ENCODE measurements at regions not wholly inside any gene's neighbourhood (a gene's known extent, or its start where the extent isn't known, plus 50 kb on each side); places are given as distances from the start of the nearest gene placed in this dataset.
A peak's percentile ranks its signal among the peaks of the same experiment; 100 is the strongest.
"Not testable (repeated sequence)": the region's sequence is repeated elsewhere in the genome, so short reads cannot be mapped to it uniquely, and the experiment has no call there.

- H3K9me3 ChIP-seq (ENCODE audit: control insufficient read depth, low read length, poor library complexity, severe bottlenecking) = peaks cover 3% of the 10 kb centered on the region
- DNase-seq = no peak
- Mint-ChIP-seq H3K36me3 (ENCODE audit: low read depth) (peaks cover 3% of the 10 kb centered on the region), H3K27me3 (peaks cover 18% of the 10 kb centered on the region), H3K4me3 (no peak overlapping the region), H3K4me1 (peaks cover 8% of the 10 kb centered on the region), H3K27ac (no peak overlapping the region)
- no peak for ATAC-seq
Measured at GRCh38 chr6:5846335-5846734, 160.4 kb downstream of the NRN1 start.

- Mint-ChIP-seq H3K4me1 (peaks cover 2% of the 10 kb centered on the region), H3K36me3 (ENCODE audit: low read depth) (peaks cover under 1% of the 10 kb centered on the region), H3K27me3 (peaks cover 12% of the 10 kb centered on the region), H3K4me3 (no peak overlapping the region), H3K27ac (no peak overlapping the region)
- DNase-seq (no peak), ATAC-seq (no peak)
- H3K9me3 ChIP-seq (ENCODE audit: control insufficient read depth, low read length, poor library complexity, severe bottlenecking) = peaks cover 3% of the 10 kb centered on the region
Measured at GRCh38 chr6:5843078-5843477, 163.6 kb downstream of the NRN1 start.

- Mint-ChIP-seq H3K4me1 (peaks cover 2% of the 10 kb centered on the region), H3K36me3 (ENCODE audit: low read depth) (no peaks in the 10 kb centered on the region), H3K27ac (no peak overlapping the region), H3K27me3 (no peaks in the 10 kb centered on the region), H3K4me3 (no peak overlapping the region)
- H3K9me3 ChIP-seq (ENCODE audit: control insufficient read depth, low read length, poor library complexity, severe bottlenecking) = peaks cover 3% of the 10 kb centered on the region
- ATAC-seq (no peak), DNase-seq (no peak)
Measured at GRCh38 chr6:5840734-5841390, 165.9 kb downstream of the NRN1 start.

GRCh38 chr6:5838656-5839396 lies 167.9 kb downstream of the NRN1 start:
- Mint-ChIP-seq H3K36me3 (ENCODE audit: low read depth) (no peaks in the 10 kb centered on the region), H3K4me3 (no peak overlapping the region), H3K27ac (no peak overlapping the region), H3K27me3 (no peaks in the 10 kb centered on the region), H3K4me1 (peaks cover 5% of the 10 kb centered on the region)
- DNase-seq (no peak), ATAC-seq (no peak)
- no peaks in the 10 kb centered on the region for H3K9me3 ChIP-seq (ENCODE audit: control insufficient read depth, low read length, poor library complexity, severe bottlenecking)

GRCh38 chr6:5837323-5837722 lies 169.4 kb downstream of the NRN1 start:
- no peak overlapping the region for H3K27ac Mint-ChIP-seq
- no peak for DNase-seq
- no peaks in the 10 kb centered on the region for H3K27me3 Mint-ChIP-seq
- H3K36me3 Mint-ChIP-seq (ENCODE audit: low read depth) = no peaks in the 10 kb centered on the region
- H3K4me3 Mint-ChIP-seq = no peak overlapping the region
- ATAC-seq = no peak
- peaks cover 14% of the 10 kb centered on the region for H3K4me1 Mint-ChIP-seq
- no peaks in the 10 kb centered on the region for H3K9me3 ChIP-seq (ENCODE audit: control insufficient read depth, low read length, poor library complexity, severe bottlenecking)

- DNase-seq; H3K27ac Mint-ChIP-seq; ATAC-seq; H3K9me3 ChIP-seq (ENCODE audit: control insufficient read depth, low read length, poor library complexity, severe bottlenecking); H3K4me3 Mint-ChIP-seq; H3K27me3 Mint-ChIP-seq; H3K36me3 Mint-ChIP-seq (ENCODE audit: low read depth): not testable (repeated sequence)
- H3K4me1 Mint-ChIP-seq = peaks cover 20% of the 10 kb centered on the region
Measured at GRCh38 chr6:5836597-5836996, 170.1 kb downstream of the NRN1 start.

- peaks cover 37% of the 10 kb centered on the region for H3K4me1 Mint-ChIP-seq
- no peak overlapping the region for H3K4me3 Mint-ChIP-seq
- peak overlapping the region; percentile 93 for H3K27ac Mint-ChIP-seq
Measured at GRCh38 chr6:5833120-5833519, 173.6 kb downstream of the NRN1 start.

GRCh38 chr6:5832668-5833067 lies 174.1 kb downstream of the NRN1 start:
- no peaks in the 10 kb centered on the region for H3K27me3 Mint-ChIP-seq
- peak overlapping the region; percentile 93 for H3K27ac Mint-ChIP-seq
- H3K36me3 Mint-ChIP-seq (ENCODE audit: low read depth) = no peaks in the 10 kb centered on the region
- H3K9me3 ChIP-seq (ENCODE audit: control insufficient read depth, low read length, poor library complexity, severe bottlenecking) = no peaks in the 10 kb centered on the region
- peaks cover 37% of the 10 kb centered on the region for H3K4me1 Mint-ChIP-seq
- DNase-seq (no peak), ATAC-seq (no peak)
- peak overlapping the region; percentile 82 for H3K4me3 Mint-ChIP-seq

More at GRCh38 chr6:5833120-5833519, 173.6 kb downstream of the NRN1 start:
- Mint-ChIP-seq H3K27me3 (no peaks in the 10 kb centered on the region), H3K36me3 (ENCODE audit: low read depth) (no peaks in the 10 kb centered on the region)
- ATAC-seq = no peak
- H3K9me3 ChIP-seq (ENCODE audit: control insufficient read depth, low read length, poor library complexity, severe bottlenecking) = no peaks in the 10 kb centered on the region
- no peak for DNase-seq

GRCh38 chr6:5831219-5831862 lies 175.4 kb downstream of the NRN1 start:
- peak overlapping the region; percentile 82 for H3K4me3 Mint-ChIP-seq
- not testable (repeated sequence) for H3K27me3 Mint-ChIP-seq; H3K9me3 ChIP-seq (ENCODE audit: control insufficient read depth, low read length, poor library complexity, severe bottlenecking); DNase-seq; H3K36me3 Mint-ChIP-seq (ENCODE audit: low read depth)
- H3K4me1 Mint-ChIP-seq = peaks cover 37% of the 10 kb centered on the region
- H3K27ac Mint-ChIP-seq = peak overlapping the region; percentile 93
- ATAC-seq = peak; percentile 87

- DNase-seq = no peak
- Mint-ChIP-seq H3K27ac (no peak overlapping the region), H3K4me1 (peaks cover 35% of the 10 kb centered on the region), H3K27me3 (no peaks in the 10 kb centered on the region), H3K36me3 (ENCODE audit: low read depth) (no peaks in the 10 kb centered on the region), H3K4me3 (no peak overlapping the region)
- no peak for ATAC-seq
- no peaks in the 10 kb centered on the region for H3K9me3 ChIP-seq (ENCODE audit: control insufficient read depth, low read length, poor library complexity, severe bottlenecking)
Measured at GRCh38 chr6:5828296-5828695, 178.4 kb downstream of the NRN1 start.

- H3K9me3 ChIP-seq (ENCODE audit: control insufficient read depth, low read length, poor library complexity, severe bottlenecking) = no peaks in the 10 kb centered on the region
- Mint-ChIP-seq H3K4me1 (peaks cover 28% of the 10 kb centered on the region), H3K27me3 (no peaks in the 10 kb centered on the region), H3K27ac (peak overlapping the region; percentile 6), H3K4me3 (no peak overlapping the region), H3K36me3 (ENCODE audit: low read depth) (no peaks in the 10 kb centered on the region)
- DNase-seq (no peak), ATAC-seq (no peak)
Measured at GRCh38 chr6:5827056-5827904, 179.4 kb downstream of the NRN1 start.

GRCh38 chr6:5824382-5824983 lies 182.2 kb downstream of the NRN1 start:
- H3K27ac Mint-ChIP-seq; DNase-seq; H3K36me3 Mint-ChIP-seq (ENCODE audit: low read depth); H3K4me1 Mint-ChIP-seq; H3K4me3 Mint-ChIP-seq; H3K9me3 ChIP-seq (ENCODE audit: control insufficient read depth, low read length, poor library complexity, severe bottlenecking); H3K27me3 Mint-ChIP-seq; ATAC-seq: not testable (repeated sequence)

Data from T-helper 17 cell (primary cell).